ENCODE measurements at regions not wholly inside any gene's neighbourhood (a gene's known extent, or its start where the extent isn't known, plus 50 kb on each side); places are given as distances from the start of the nearest gene placed in this dataset.

- DNase-seq = peak; percentile 26
Observed at GRCh38 chr6:10465629-10466499, 51.0 kb upstream of the TFAP2A start.
